ENCODE measurements at regions not wholly inside any gene's neighbourhood (a gene's known extent, or its start where the extent isn't known, plus 50 kb on each side); places are given as distances from the start of the nearest gene placed in this dataset.

DNA sequence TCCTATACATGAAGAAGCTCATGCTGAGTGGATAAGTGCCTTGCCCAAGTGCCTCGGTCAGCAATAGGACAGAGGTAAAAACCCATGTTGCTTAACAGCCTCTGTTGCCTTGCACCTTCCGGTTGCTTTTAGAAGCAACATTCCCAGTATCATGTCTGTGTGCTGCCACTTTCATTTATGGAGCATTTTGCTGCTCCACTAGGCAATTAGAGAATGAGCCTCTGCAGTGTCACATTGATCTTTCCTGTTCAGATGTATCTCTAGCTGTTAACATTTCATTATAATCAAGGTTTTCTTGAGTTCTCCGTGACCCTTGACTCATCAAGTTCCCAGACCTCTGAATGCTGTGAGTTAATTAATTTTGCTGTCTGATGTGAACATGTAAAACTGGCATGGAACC lies 134.5 kb upstream of the EPB41L3 start:
- H3K27me3 Mint-ChIP-seq (ENCODE audit: unreplicated experiment), result peaks cover 3% of the 10 kb centered on the region
- no peak for DNase-seq (ENCODE audit: low spot score)
- no peaks in the 10 kb centered on the region for H3K4me1 Mint-ChIP-seq (ENCODE audit: unreplicated experiment)
- no peaks in the 10 kb centered on the region for H3K9me3 Mint-ChIP-seq (ENCODE audit: unreplicated experiment)
- no peak overlapping the region for H3K27ac Mint-ChIP-seq (ENCODE audit: unreplicated experiment)
- no peaks in the 10 kb centered on the region for H3K36me3 Mint-ChIP-seq (ENCODE audit: low read depth, unreplicated experiment)
- TF ChIP-seq, protein P1, sequence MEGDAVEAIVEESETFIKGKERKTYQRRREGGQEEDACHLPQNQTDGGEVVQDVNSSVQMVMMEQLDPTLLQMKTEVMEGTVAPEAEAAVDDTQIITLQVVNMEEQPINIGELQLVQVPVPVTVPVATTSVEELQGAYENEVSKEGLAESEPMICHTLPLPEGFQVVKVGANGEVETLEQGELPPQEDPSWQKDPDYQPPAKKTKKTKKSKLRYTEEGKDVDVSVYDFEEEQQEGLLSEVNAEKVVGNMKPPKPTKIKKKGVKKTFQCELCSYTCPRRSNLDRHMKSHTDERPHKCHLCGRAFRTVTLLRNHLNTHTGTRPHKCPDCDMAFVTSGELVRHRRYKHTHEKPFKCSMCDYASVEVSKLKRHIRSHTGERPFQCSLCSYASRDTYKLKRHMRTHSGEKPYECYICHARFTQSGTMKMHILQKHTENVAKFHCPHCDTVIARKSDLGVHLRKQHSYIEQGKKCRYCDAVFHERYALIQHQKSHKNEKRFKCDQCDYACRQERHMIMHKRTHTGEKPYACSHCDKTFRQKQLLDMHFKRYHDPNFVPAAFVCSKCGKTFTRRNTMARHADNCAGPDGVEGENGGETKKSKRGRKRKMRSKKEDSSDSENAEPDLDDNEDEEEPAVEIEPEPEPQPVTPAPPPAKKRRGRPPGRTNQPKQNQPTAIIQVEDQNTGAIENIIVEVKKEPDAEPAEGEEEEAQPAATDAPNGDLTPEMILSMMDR (IDR thresholded peaks at IDR 0.05; ENCODE audit: unreplicated experiment), result no peak
- H3K4me3 Mint-ChIP-seq (ENCODE audit: unreplicated experiment), result no peak overlapping the region

DNA sequence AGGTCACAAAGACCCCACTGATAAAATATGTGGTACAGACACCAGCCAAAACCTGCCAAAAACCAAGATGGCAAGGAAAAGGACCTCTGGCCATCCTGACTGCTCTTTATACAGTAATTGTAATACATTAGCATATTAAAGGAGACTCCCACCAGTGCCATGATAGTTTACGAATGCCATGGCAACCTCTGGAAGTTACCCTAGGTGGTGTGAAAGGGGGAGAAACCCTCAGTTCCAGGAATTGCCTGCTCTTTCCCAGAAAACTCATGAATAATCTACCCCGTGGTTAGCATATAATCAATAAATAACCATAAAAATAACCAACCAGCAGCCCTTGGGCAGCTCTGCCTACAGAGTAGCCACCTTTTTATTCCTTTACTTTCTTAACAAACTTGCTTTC lies 129.8 kb upstream of the EPB41L3 start:
- Mint-ChIP-seq H3K27me3 (ENCODE audit: unreplicated experiment) (no peaks in the 10 kb centered on the region), H3K27ac (ENCODE audit: unreplicated experiment) (no peak overlapping the region), H3K36me3 (ENCODE audit: low read depth, unreplicated experiment) (no peaks in the 10 kb centered on the region), H3K9me3 (ENCODE audit: unreplicated experiment) (no peaks in the 10 kb centered on the region), H3K4me1 (ENCODE audit: unreplicated experiment) (no peaks in the 10 kb centered on the region), H3K4me3 (ENCODE audit: unreplicated experiment) (no peak overlapping the region)
- no peak for DNase-seq (ENCODE audit: low spot score)
- TF ChIP-seq, protein P1 (IDR thresholded peaks at IDR 0.05; ENCODE audit: unreplicated experiment), result no peak

DNA sequence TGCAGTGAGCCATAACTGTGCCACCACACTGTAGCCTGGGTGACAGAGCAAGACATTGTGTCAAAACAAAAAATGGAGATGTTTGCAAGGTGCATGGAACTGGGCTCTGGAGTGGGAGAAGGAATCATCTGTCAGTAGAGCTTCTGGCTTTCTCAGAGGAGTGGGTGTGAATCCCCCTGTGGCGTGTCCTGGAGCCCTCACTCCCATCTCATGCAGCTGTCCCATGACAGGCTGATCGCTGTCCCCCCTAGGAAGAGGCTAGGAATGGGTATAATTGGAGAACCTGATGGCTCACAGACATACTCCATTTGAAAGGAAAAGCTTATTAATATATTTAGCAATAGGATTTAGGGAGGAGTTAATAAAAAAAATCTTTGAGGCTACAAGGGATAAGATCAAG lies 125.8 kb upstream of the EPB41L3 start:
- TF ChIP-seq, protein P1 (IDR thresholded peaks at IDR 0.05; ENCODE audit: unreplicated experiment), result no peak
- no peaks in the 10 kb centered on the region for H3K36me3 Mint-ChIP-seq (ENCODE audit: low read depth, unreplicated experiment)
- no peak overlapping the region for H3K4me3 Mint-ChIP-seq (ENCODE audit: unreplicated experiment)
- no peaks in the 10 kb centered on the region for H3K27me3 Mint-ChIP-seq (ENCODE audit: unreplicated experiment)
- no peak for DNase-seq (ENCODE audit: low spot score)
- no peaks in the 10 kb centered on the region for H3K4me1 Mint-ChIP-seq (ENCODE audit: unreplicated experiment)
- no peaks in the 10 kb centered on the region for H3K9me3 Mint-ChIP-seq (ENCODE audit: unreplicated experiment)
- H3K27ac Mint-ChIP-seq (ENCODE audit: unreplicated experiment), result no peak overlapping the region

DNA sequence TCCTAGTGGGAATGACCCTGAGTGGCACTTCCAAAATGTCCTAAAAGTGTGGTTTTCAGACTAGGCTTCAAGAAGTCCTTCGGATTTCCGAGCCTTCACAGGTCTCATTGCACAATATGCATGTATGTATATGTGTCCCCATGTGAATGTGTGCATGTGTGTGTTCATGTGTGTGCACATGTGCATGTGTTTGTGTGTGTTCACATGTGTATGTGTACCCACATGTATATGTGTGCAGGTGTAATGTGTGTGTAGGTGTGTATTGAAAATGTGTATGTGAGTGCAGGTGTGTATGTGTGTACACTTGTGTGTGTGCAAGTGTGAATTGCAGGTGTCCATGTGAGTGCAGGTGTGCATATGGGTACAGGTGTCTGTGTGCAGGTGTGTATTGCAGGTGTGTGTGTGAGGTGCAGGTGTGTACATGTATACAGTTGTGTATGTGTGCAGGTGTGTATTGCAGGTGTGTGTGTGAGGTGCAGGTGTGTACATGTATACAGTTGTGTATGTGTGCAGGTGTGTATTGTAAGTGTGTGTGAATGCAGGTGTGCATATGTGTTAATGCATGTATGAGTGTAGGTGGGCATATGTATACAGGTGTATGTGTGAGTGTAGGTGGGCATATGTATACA lies 124.4 kb upstream of the EPB41L3 start:
- TF ChIP-seq, protein P1 (IDR thresholded peaks at IDR 0.05; ENCODE audit: unreplicated experiment), result no peak
- H3K36me3 Mint-ChIP-seq (ENCODE audit: low read depth, unreplicated experiment), result no peaks in the 10 kb centered on the region
- H3K4me1 Mint-ChIP-seq (ENCODE audit: unreplicated experiment), result no peaks in the 10 kb centered on the region
- no peaks in the 10 kb centered on the region for H3K9me3 Mint-ChIP-seq (ENCODE audit: unreplicated experiment)
- no peak overlapping the region for H3K27ac Mint-ChIP-seq (ENCODE audit: unreplicated experiment)
- DNase-seq (ENCODE audit: low spot score), result no peak
- no peak overlapping the region for H3K4me3 Mint-ChIP-seq (ENCODE audit: unreplicated experiment)
- peaks cover 2% of the 10 kb centered on the region for H3K27me3 Mint-ChIP-seq (ENCODE audit: unreplicated experiment)

DNA sequence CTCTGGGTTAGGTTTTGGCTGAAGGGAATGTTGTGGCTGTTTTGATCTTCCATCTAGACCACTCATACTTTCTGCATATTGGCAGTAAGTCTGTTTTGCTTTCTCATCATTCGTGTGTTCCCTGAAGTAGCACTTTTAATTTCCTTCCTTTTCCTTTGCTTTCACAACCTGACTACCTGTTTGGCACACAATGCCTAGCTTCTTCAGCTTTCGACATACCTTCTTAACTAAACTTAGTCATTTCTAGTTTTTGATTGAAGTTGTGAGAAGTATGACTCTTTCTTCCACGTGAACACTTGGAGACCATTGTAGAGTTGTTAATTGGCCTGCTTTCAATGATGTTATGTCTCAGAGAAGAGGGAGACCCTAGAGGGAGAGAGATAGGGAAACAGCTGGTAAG lies 123.6 kb upstream of the EPB41L3 start:
- H3K27ac Mint-ChIP-seq (ENCODE audit: unreplicated experiment), result no peak overlapping the region
- no peaks in the 10 kb centered on the region for H3K4me1 Mint-ChIP-seq (ENCODE audit: unreplicated experiment)
- TF ChIP-seq, protein P1 (IDR thresholded peaks at IDR 0.05; ENCODE audit: unreplicated experiment), result no peak
- DNase-seq (ENCODE audit: low spot score), result no peak
- H3K4me3 Mint-ChIP-seq (ENCODE audit: unreplicated experiment), result no peak overlapping the region
- no peaks in the 10 kb centered on the region for H3K9me3 Mint-ChIP-seq (ENCODE audit: unreplicated experiment)
- H3K36me3 Mint-ChIP-seq (ENCODE audit: low read depth, unreplicated experiment), result no peaks in the 10 kb centered on the region
- H3K27me3 Mint-ChIP-seq (ENCODE audit: unreplicated experiment), result peaks cover 2% of the 10 kb centered on the region
